ENCODE measurements at regions not wholly inside any gene's neighbourhood (a gene's known extent, or its start where the extent isn't known, plus 50 kb on each side); places are given as distances from the start of the nearest gene placed in this dataset.

DNA sequence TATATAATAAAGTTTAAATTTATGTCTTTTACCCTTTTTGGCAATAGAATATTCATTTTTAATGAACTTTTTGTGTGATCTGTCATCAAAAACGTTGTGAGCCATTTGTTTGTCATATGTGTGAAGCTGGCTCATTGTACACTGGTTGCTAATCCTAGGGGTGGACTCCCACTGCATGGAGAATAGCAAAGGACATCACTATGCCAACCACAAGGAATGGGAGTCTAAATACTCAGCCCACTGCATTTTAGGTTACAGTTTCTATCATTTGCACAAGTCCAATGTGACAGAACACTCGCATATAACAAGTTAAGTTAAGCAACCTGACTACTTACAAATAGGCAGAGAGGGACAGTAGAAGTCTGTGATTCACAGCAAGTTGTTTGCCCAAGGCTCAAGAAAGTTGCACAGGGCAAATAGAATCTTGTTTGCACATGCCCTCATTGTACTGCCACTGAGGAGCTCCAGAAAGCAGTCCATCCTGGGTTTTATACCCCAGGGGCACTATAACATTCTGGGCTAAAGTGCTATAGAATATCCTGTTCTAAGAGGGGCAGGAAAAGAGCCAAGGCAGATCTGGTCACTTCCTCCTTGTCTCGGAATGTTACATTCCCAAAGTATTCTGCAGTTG is 545.9 kb upstream of the GCFC2 start:
- TF ChIP-seq, protein P1, sequence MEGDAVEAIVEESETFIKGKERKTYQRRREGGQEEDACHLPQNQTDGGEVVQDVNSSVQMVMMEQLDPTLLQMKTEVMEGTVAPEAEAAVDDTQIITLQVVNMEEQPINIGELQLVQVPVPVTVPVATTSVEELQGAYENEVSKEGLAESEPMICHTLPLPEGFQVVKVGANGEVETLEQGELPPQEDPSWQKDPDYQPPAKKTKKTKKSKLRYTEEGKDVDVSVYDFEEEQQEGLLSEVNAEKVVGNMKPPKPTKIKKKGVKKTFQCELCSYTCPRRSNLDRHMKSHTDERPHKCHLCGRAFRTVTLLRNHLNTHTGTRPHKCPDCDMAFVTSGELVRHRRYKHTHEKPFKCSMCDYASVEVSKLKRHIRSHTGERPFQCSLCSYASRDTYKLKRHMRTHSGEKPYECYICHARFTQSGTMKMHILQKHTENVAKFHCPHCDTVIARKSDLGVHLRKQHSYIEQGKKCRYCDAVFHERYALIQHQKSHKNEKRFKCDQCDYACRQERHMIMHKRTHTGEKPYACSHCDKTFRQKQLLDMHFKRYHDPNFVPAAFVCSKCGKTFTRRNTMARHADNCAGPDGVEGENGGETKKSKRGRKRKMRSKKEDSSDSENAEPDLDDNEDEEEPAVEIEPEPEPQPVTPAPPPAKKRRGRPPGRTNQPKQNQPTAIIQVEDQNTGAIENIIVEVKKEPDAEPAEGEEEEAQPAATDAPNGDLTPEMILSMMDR (IDR thresholded peaks at IDR 0.05; ENCODE audit: low read length), result no peak
- no peak for TF ChIP-seq EZH2 (optimal IDR thresholded peaks at IDR 0.05; ENCODE audit: low read depth, low read length)
